ENCODE measurements at regions not wholly inside any gene's neighbourhood (a gene's known extent, or its start where the extent isn't known, plus 50 kb on each side); places are given as distances from the start of the nearest gene placed in this dataset.

DNA sequence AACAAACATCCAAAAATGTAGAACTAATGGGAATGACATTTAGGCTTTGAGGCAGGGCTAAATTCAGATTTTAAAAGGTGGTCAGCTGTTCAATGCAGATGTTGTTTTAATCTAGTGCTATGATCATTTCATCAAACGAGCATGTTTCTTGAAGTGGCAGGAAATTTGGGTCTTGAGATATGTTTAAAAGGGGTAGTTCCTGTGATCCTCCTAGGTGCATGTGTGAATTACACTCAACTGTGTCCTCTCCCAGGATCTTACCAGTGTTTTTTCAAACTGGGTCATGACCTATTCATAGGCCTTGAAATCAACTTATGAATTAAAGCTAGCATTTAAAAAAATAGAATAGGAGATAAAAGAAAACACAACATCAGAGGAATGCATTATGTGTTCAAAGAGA, 57.4 kb upstream of the ACMSD start:
- no peak for DNase-seq
- H3K9me3 ChIP-seq (replicated peaks; ENCODE audit: control insufficient read depth, low read depth, low read length), result no peaks in the 10 kb centered on the region
- no peaks in the 10 kb centered on the region for H3K27me3 ChIP-seq (ENCODE audit: control insufficient read depth, insufficient read depth, low read length)
- peaks cover 2% of the 10 kb centered on the region for H3K4me1 ChIP-seq (ENCODE audit: control insufficient read depth, insufficient read depth, low read length)
- no peaks in the 10 kb centered on the region for H3K36me3 ChIP-seq (ENCODE audit: control insufficient read depth, insufficient read depth, low read length)
- no peak overlapping the region for H3K27ac ChIP-seq (ENCODE audit: low read length)
- no peak overlapping the region for H3K4me3 ChIP-seq (ENCODE audit: low read length)
- 60% methylated on average over 1 of the region's 1 CpG for WGBS (ENCODE audit: insufficient coverage)

DNA sequence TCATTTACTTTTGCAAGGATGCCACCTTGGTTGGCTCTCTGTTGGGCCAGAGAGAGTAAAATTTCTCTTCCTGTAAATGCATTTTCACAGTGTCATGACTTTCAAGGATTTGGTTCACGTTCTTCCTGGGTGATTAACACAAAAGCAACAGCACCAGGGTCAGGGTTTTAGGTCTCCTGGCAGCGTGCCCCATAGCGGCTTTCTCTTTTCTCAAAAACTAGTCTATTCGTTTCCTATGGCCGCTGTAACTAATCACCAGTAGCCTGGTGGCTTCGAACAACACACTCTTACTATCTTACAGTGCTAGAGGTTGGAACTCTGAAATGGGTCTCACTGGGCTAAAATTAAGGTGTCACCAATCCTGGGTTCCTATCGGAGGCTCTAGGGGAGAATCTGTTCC, 56.3 kb upstream of the ACMSD start:
- no peaks in the 10 kb centered on the region for H3K4me1 ChIP-seq (ENCODE audit: control insufficient read depth, insufficient read depth, low read length)
- no peak overlapping the region for H3K4me3 ChIP-seq (ENCODE audit: low read length)
- H3K27ac ChIP-seq (ENCODE audit: low read length), result no peak overlapping the region
- DNase-seq, result no peak
- no peaks in the 10 kb centered on the region for H3K9me3 ChIP-seq (replicated peaks; ENCODE audit: control insufficient read depth, low read depth, low read length)
- no peaks in the 10 kb centered on the region for H3K27me3 ChIP-seq (ENCODE audit: control insufficient read depth, insufficient read depth, low read length)
- H3K36me3 ChIP-seq (ENCODE audit: control insufficient read depth, insufficient read depth, low read length), result no peaks in the 10 kb centered on the region
- 69% methylated on average over 4 of the region's 7 CpGs for WGBS (ENCODE audit: insufficient coverage)

- 0% methylated on average over 1 of the region's 3 CpGs for WGBS (ENCODE audit: insufficient coverage)
- no peaks in the 10 kb centered on the region for H3K36me3 ChIP-seq (ENCODE audit: control insufficient read depth, insufficient read depth, low read length)
- H3K27me3 ChIP-seq (ENCODE audit: control insufficient read depth, insufficient read depth, low read length), result no peaks in the 10 kb centered on the region
- peak; percentile 16 for DNase-seq
- no peaks in the 10 kb centered on the region for H3K9me3 ChIP-seq (replicated peaks; ENCODE audit: control insufficient read depth, low read depth, low read length)
- H3K4me1 ChIP-seq (ENCODE audit: control insufficient read depth, insufficient read depth, low read length), result no peaks in the 10 kb centered on the region
- no peak overlapping the region for H3K27ac ChIP-seq (ENCODE audit: low read length)
- no peak overlapping the region for H3K4me3 ChIP-seq (ENCODE audit: low read length)
Observed at GRCh38 chr2:134782792-134783191, 55.6 kb upstream of the ACMSD start.

DNA sequence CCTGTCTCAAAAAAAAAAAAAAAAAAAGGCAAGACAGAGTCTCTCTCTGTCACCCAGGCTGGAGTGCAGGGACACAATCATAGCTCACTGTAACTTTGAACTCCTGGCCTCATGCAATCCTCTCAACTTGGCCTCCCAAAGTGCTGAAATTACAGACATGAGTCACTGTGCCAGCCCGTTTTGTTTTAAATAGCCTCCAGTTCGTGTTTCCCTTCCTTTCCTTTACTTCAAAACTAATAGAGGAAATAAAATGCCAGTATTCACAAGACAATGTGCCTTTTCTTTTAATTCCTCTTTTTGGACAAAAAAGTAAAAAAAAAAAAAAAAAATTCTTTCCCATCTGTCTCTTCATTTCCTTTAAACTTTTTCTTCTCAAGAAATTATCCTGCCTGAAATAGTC, 54.5 kb upstream of the ACMSD start:
- Histone ChIP-seq H3K4me1 (ENCODE audit: control insufficient read depth, insufficient read depth, low read length) (no peaks in the 10 kb centered on the region), H3K27ac (ENCODE audit: low read length) (no peak overlapping the region), H3K9me3 (replicated peaks; ENCODE audit: control insufficient read depth, low read depth, low read length) (no peaks in the 10 kb centered on the region), H3K4me3 (ENCODE audit: low read length) (no peak overlapping the region), H3K27me3 (ENCODE audit: control insufficient read depth, insufficient read depth, low read length) (no peaks in the 10 kb centered on the region), H3K36me3 (ENCODE audit: control insufficient read depth, insufficient read depth, low read length) (no peaks in the 10 kb centered on the region)
- WGBS (ENCODE audit: insufficient coverage), result no CpG with 5 or more reads among the region's 2 CpGs
- DNase-seq, result peak; percentile 57

DNA sequence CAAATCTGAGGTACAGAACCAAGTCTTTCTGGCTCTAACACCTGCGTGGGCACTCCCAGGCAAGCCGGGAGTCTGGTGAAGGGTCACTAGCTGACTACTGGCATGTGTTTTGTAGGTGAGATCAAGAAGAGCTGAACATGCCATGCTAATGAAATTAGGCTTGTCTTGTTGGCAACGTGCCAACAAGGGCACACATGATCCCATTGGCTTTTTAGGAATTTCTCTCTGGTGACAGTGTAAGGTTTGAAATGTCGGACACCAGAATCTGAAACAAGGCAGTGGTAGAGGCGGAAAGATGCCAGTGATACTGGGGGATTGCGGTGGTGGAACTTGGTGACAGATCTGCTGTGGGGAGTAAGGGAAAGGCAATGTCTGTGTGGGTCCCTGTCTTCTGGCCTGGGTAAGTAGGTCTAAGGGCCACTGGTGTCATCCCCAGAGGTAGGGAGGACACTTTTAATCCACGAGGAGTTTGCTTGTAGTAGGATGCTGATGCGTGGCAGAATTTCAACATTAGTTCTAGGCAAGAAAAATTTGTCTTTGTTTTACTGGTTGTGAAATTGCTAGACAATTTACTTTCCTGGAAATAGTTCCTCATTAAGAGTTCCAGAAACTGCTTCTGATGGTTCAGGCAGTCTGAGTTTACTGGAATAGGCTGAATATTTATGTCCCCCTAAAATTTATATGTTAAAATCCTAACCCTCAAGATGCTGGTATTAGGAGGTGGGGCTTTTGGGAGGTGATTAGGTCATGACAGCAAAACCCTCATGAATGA, 52.6 kb upstream of the ACMSD start:
- Histone ChIP-seq H3K36me3 (ENCODE audit: control insufficient read depth, insufficient read depth, low read length) (no peaks in the 10 kb centered on the region), H3K9me3 (replicated peaks; ENCODE audit: control insufficient read depth, low read depth, low read length) (no peaks in the 10 kb centered on the region), H3K4me1 (ENCODE audit: control insufficient read depth, insufficient read depth, low read length) (no peaks in the 10 kb centered on the region), H3K27me3 (ENCODE audit: control insufficient read depth, insufficient read depth, low read length) (no peaks in the 10 kb centered on the region), H3K4me3 (ENCODE audit: low read length) (no peak overlapping the region), H3K27ac (ENCODE audit: low read length) (no peak overlapping the region)
- peak; percentile 13 for DNase-seq
- 79% methylated on average over 5 of the region's 8 CpGs for WGBS (ENCODE audit: insufficient coverage)

DNA sequence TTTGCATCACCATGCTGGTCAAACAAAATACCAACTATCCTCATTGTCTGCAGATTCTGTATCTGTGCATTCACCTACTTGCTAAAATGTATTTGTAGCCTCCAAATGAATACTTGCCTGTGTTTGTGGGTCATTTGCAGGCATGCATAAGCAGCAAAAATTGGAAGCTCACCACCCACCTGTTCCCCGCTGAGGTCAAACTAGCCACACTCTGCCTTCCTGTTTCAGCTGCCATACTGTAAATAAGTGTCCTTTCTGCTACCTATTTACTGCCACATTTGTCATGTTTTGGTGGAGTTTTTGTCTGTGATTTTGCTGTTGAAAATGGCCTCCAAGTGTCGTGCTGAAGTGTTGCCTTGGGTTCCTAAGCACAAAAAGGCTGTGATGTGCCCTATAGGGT, 50.0 kb upstream of the ACMSD start:
- WGBS (ENCODE audit: insufficient coverage), result 86% methylated on average over 1 of the region's 2 CpGs
- no peak for DNase-seq
- H3K36me3 ChIP-seq (ENCODE audit: control insufficient read depth, insufficient read depth, low read length), result no peaks in the 10 kb centered on the region
- H3K4me1 ChIP-seq (ENCODE audit: control insufficient read depth, insufficient read depth, low read length), result no peaks in the 10 kb centered on the region
- no peaks in the 10 kb centered on the region for H3K9me3 ChIP-seq (replicated peaks; ENCODE audit: control insufficient read depth, low read depth, low read length)
- H3K27ac ChIP-seq (ENCODE audit: low read length), result no peak overlapping the region
- no peak overlapping the region for H3K4me3 ChIP-seq (ENCODE audit: low read length)
- H3K27me3 ChIP-seq (ENCODE audit: control insufficient read depth, insufficient read depth, low read length), result no peaks in the 10 kb centered on the region
